ENCODE measurements at regions not wholly inside any gene's neighbourhood (a gene's known extent, or its start where the extent isn't known, plus 50 kb on each side); places are given as distances from the start of the nearest gene placed in this dataset.

- TF ChIP-seq POLR2A (IDR thresholded peaks at IDR 0.05): no peak
- no peak for TF ChIP-seq CTCF (IDR thresholded peaks at IDR 0.05)
Observed at GRCh38 chr2:8235419-8235818, 446.4 kb upstream of the ID2 start.
